ENCODE measurements at regions not wholly inside any gene's neighbourhood (a gene's known extent, or its start where the extent isn't known, plus 50 kb on each side); places are given as distances from the start of the nearest gene placed in this dataset.

GRCh38 chr11:129605815-129606214, 209.8 kb upstream of the TMEM45B start:
- no peak for TF ChIP-seq CTCF (IDR thresholded peaks at IDR 0.05)
- no peak for TF ChIP-seq EP300 (IDR thresholded peaks at IDR 0.05)
- no peak for TF ChIP-seq POLR2A (IDR thresholded peaks at IDR 0.05)

Data from tibial nerve (tissue), 4 donors.